ENCODE measurements at regions not wholly inside any gene's neighbourhood (a gene's known extent, or its start where the extent isn't known, plus 50 kb on each side); places are given as distances from the start of the nearest gene placed in this dataset.
"Not testable (repeated sequence)": the region's sequence is repeated elsewhere in the genome, so short reads cannot be mapped to it uniquely, and the experiment has no call there.

GRCh38 chr17:22044706-22045246 is 352.5 kb downstream of the KCNJ18 start:
- DNase-seq (ENCODE audit: insufficient read length, low spot score); FAIRE-seq: not testable (repeated sequence)

GRCh38 chr17:22047521-22047920 is 355.2 kb downstream of the KCNJ18 start:
- DNase-seq (ENCODE audit: insufficient read length, low spot score); FAIRE-seq: not testable (repeated sequence)

DNA sequence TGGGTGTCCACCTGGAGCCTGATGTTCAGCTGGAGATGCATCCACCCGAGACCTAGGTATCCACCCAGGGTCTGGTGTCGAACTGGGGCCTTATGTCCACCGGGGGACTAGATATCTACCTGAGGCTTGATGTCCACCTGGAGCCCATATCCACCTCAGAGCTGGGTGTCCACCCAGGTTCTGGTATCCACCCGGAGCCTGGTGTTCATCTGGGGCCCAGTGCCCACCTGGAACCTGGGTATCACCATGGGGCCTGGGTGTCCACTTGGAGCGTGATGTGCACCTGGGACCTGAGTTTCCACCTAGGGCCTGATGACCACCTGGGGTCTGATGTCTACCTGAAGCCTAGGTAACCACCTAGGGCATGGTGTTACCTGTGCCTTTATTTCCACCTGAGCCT is 355.9 kb downstream of the KCNJ18 start:
- DNase-seq (ENCODE audit: insufficient read length, low spot score); FAIRE-seq: not testable (repeated sequence)

DNA sequence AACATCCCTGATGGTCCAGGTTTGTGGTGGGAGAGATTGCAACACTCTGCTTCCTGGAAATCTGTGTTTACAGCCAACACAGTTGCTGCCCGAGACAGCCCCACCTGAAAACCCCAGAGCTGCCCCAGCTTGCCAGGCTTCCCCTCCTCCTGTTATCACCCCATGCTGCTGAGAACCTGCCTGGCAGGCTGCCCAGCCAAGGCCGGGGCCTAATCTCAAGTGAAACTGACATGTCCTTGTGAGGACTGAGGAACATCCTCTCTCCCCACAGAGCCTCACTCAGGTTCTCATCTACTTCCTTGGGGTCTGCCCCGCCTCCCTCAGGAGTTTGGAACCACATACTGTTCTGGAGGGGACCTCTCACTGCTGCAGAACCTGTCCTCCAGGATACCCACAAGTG is 358.4 kb downstream of the KCNJ18 start:
- DNase-seq (ENCODE audit: insufficient read length, low spot score); FAIRE-seq: not testable (repeated sequence)

GRCh38 chr17:22052715-22053114 is 360.4 kb downstream of the KCNJ18 start:
- FAIRE-seq; DNase-seq (ENCODE audit: insufficient read length, low spot score): not testable (repeated sequence)

- not testable (repeated sequence) for DNase-seq (ENCODE audit: insufficient read length, low spot score); FAIRE-seq
These were observed 364.2 kb downstream of the KCNJ18 start for GRCh38 chr17:22056566-22056965.

DNA sequence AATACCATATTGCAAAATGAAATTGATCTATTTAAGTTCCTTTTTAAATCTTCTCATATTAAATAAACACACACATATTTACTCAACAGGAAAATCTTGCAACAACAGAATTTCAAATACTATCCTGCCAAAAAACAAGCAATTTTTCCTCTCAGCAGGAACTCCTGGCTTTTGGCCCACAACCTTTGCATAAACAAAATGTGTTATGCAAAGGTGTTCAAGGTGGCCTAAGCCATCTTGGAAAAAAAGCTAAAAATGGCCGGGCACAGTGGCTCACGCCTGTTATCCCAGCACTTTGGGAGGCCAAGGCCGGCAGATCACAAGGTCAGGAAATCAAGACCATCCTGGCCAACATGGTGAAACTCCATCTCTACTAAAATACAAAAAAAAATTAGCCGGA is 383.6 kb downstream of the KCNJ18 start:
- DNase-seq (ENCODE audit: insufficient read length, low spot score); FAIRE-seq: not testable (repeated sequence)

- not testable (repeated sequence) for DNase-seq (ENCODE audit: insufficient read length, low spot score); FAIRE-seq
These were observed 396.3 kb downstream of the KCNJ18 start for GRCh38 chr17:22088589-22088988.

DNA sequence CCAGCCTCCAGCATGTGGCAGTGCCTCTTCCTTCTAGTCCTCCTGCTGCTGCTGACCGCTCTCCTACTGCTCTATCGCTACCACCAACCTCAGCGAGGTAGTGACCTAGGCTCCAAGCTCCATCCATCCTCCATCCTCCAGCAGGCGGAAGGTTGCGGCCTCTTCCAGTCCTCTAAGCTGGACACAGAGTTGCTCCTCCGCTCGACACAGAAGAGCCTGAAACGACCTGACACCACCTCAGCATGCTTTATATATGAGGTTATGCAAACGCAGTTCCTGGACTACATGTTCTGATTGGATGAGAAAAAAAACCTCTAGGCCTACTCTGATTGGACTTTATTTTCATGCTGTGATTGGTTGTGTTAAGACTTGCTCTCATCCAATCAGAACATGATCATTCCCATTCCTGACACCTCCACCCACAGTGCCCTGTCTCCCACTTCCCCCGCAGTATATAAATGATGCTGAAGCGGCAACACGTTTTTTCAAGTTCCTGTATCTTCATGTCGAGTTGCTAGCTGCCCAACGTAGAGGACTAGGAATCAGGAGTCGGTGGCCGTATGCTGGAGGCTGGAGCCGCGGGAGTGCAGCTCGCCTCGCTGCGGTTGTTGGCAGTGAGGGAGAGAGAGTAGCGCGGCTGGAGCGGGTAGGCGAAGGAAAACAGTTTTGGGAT is 398.1 kb downstream of the KCNJ18 start:
- no peak for DNase-seq (ENCODE audit: insufficient read length, low spot score)
- no peak for FAIRE-seq

DNA sequence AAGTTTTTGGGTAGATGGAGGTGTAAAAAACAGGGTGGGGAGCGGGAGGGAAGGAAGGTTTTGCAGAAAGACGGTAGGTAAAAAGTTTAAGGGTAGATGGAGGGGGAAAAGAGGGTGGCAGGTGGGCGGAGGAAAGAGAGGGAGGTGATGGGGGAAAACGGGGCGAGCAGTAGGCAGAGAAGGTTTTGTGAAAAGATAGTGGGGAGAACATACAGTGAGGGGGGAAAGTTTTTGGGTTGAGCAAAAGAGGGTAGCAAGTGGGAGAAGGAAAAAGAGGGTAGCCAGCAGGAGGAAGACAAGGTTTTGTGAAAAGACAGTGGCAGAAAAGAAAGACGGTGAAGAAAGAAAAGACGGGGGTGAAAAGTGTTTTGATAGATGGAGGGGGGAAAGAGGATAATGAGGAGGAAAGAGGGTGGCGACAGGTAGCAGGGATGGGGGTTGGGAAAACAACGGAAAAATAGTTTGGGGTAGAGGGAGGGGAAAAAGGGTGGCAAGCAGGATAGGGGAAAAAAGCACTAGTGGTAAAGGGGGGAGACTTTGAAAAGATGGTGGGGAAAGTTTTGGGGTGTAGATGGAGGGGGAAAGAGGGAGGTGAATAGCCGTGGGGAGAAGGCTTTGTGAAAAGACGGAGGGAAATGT is 398.8 kb downstream of the KCNJ18 start:
- not testable (repeated sequence) for DNase-seq (ENCODE audit: insufficient read length, low spot score); FAIRE-seq

- not testable (repeated sequence) for FAIRE-seq; DNase-seq (ENCODE audit: insufficient read length, low spot score)
These were observed 399.5 kb downstream of the KCNJ18 start for GRCh38 chr17:22091840-22092239.

- DNase-seq (ENCODE audit: insufficient read length, low spot score); FAIRE-seq: not testable (repeated sequence)
These were observed 403.1 kb downstream of the KCNJ18 start for GRCh38 chr17:22095414-22095813.

- not testable (repeated sequence) for DNase-seq (ENCODE audit: insufficient read length, low spot score); FAIRE-seq
These were observed 407.3 kb downstream of the KCNJ18 start for GRCh38 chr17:22099633-22100032.

GRCh38 chr17:22102177-22102576 is 409.9 kb downstream of the KCNJ18 start:
- FAIRE-seq = no peak
- DNase-seq (ENCODE audit: insufficient read length, low spot score) = no peak

DNA sequence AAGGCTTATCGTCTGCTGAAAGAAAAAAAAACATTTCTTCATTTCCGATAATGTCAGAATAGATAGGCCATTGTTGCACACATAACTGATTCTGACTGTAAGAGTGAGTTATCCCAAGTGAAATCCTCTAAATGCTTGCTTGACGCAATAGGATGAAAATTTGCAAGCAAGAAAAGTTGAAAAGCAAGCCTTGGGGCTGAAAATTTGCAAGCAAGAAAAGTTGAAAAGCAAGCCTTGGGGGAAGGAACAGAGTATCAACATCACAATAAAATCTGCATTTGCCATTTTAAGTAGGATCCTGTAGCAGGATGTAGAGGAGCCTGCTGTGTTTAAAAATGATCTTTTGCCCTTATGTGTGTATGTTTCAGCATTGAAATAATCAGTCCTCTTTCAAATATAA is 424.4 kb downstream of the KCNJ18 start:
- not testable (repeated sequence) for FAIRE-seq

DNA sequence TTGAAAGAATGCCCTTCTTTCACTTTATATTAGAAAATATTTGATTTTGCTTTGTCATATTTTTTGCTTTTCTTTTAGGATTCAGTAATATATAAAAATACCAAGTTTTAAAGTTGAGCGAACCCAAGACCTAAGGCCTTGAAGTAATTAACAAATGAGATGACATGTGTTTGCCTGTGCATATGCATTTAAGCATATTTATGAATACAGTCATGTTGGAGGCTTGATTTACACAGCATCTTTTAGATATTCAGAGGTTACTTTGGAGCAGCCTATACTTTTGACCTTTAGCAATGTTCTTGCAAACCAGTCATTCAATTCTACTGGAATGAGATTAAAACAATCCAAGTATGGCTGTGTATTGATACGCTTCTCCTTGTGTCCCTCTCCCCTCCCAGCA is 425.1 kb downstream of the KCNJ18 start:
- not testable (repeated sequence) for FAIRE-seq; DNase-seq (ENCODE audit: insufficient read length, low spot score)

More for the DNA sequence above, 424.4 kb downstream of the KCNJ18 start:
- not testable (repeated sequence) for DNase-seq (ENCODE audit: insufficient read length, low spot score)

DNA sequence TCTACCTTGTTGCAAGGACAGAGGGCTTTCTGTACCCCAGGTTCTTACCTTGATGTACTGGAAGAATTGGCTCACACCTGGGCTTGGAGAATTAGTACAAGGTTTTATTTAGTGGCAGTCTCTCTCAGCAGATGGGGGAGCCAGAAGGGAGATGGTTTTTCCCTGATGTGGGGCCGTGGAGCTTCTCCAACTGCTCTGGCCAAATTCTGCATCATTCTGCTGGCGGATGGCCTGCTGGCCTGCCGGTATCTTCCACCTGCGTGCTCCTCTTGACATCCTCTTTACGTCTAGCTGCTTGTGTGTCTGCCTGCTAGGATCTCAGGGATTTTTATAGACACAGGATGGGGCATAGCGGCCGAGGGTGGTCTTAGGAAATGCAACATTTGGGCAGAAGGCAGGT is 426.7 kb downstream of the KCNJ18 start:
- not testable (repeated sequence) for FAIRE-seq; DNase-seq (ENCODE audit: insufficient read length, low spot score)

- DNase-seq (ENCODE audit: insufficient read length, low spot score); FAIRE-seq: not testable (repeated sequence)
These were observed 427.4 kb downstream of the KCNJ18 start for GRCh38 chr17:22119751-22120150.

DNA sequence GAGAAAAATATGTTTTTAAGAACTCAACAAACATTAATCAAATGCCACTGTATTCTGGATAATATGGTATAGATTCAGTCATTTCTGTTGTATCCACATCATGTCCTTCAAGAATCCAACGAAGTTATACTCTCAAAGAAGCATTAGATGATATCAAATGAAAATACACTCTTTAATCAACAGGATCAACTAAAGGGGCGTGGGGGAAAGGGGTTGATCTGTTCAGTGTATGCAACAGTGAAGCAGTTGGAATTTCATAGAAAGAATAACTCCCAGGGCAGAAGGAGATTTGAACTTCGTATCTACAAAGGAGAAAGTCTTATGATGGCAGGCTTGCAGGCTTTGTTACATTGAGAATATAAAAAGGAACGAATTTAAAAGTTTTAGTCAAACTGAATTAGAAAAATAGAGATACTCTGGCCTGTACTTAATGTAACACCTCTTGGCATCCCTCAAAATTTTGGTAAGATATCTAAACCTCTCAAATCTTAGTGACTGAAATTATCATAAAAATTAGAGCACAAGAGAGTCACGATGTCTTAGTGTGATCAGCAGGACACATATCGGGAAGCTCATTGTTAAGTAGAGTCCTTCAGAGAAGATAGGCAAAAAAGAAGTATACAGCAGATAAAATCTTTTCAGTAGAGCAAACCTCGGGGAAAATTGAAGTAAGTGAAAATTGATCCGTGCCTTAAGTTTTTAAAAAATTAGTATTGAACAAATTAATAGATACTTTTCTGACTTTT is 431.4 kb downstream of the KCNJ18 start:
- DNase-seq (ENCODE audit: insufficient read length, low spot score) (no peak), FAIRE-seq (no peak)

- FAIRE-seq (no peak), DNase-seq (ENCODE audit: insufficient read length, low spot score) (no peak)
These were observed 435.8 kb downstream of the KCNJ18 start for GRCh38 chr17:22128171-22128570.

- FAIRE-seq (no peak), DNase-seq (ENCODE audit: insufficient read length, low spot score) (no peak)
These were observed 436.4 kb downstream of the KCNJ18 start for GRCh38 chr17:22128723-22129122.
